ENCODE measurements at regions not wholly inside any gene's neighbourhood (a gene's known extent, or its start where the extent isn't known, plus 50 kb on each side); places are given as distances from the start of the nearest gene placed in this dataset.
A peak's percentile ranks its signal among the peaks of the same experiment; 100 is the strongest.

GRCh38 chr2:52934323-52934898 is 833.2 kb upstream of the CHAC2 start (continued):
- TF ChIP-seq ZBTB11 (CRISPR knock-in tag; IDR thresholded peaks at IDR 0.05), result no peak
- no peak for TF ChIP-seq HDGF (IDR thresholded peaks at IDR 0.05)
- no peak for TF ChIP-seq CHD4 (IDR thresholded peaks at IDR 0.05)
- TF ChIP-seq E2F8 (IDR thresholded peaks at IDR 0.05; ENCODE audit: low read depth, partially characterized antibody), result no peak
- TF ChIP-seq IKZF2 (IDR thresholded peaks at IDR 0.05), result peak; percentile 92 to 94
- no peak for TF ChIP-seq CBX3 (IDR thresholded peaks at IDR 0.05; ENCODE audit: borderline replicate concordance, low read depth)
- TF ChIP-seq ETV6 (conservative IDR thresholded peaks at IDR 0.05 in 1 of 2, IDR thresholded peaks at IDR 0.05 in 1 of 2; ENCODE audit: borderline replicate concordance in 1 of 2, low read depth in 1 of 2), result peak in 1 of 2 experiments; percentile 24; a peak in 1 of 4 replicates
- peak; percentile 76 for TF ChIP-seq NR2F1 (conservative IDR thresholded peaks at IDR 0.05)
- TF ChIP-seq RFX5 (IDR thresholded peaks at IDR 0.05; ENCODE audit: low read depth, low read length), result no peak
- no peak for TF ChIP-seq MYB (IDR thresholded peaks at IDR 0.05; ENCODE audit: borderline replicate concordance, low read depth, low read length)
- TF ChIP-seq ASH2L (IDR thresholded peaks at IDR 0.05; ENCODE audit: borderline replicate concordance, low read depth), result no peak
- TF ChIP-seq RB1 (IDR thresholded peaks at IDR 0.05; ENCODE audit: borderline replicate concordance), result no peak
- TF ChIP-seq ZZZ3 (IDR thresholded peaks at IDR 0.05; ENCODE audit: control insufficient read depth, insufficient read length, low read depth), result no peak
- TF ChIP-seq SMAD1 (IDR thresholded peaks at IDR 0.05; ENCODE audit: low read depth, partially characterized antibody), result no peak
- peak; percentile 78; the same call in 1 of the 2 replicates for TF ChIP-seq GABPA (IDR thresholded peaks at IDR 0.05; ENCODE audit: low read depth)
- peak; percentile 68; the same call in 1 of the 2 replicates for TF ChIP-seq PML (IDR thresholded peaks at IDR 0.05; ENCODE audit: low read length)
- TF ChIP-seq PAX8 (IDR thresholded peaks at IDR 0.05), result no peak
- TF ChIP-seq ZNF24 (IDR thresholded peaks at IDR 0.05), result peak; percentile 67
- peak; percentile 93 for TF ChIP-seq SPI1 (IDR thresholded peaks at IDR 0.05; ENCODE audit: borderline replicate concordance, insufficient read depth, low read depth, low read length)
- no peak for TF ChIP-seq SIN3A (IDR thresholded peaks at IDR 0.05; ENCODE audit: low read depth, low read length)
- TF ChIP-seq CREM (IDR thresholded peaks at IDR 0.05; ENCODE audit: low read depth), result peak; percentile 90
- no peak for TF ChIP-seq HCFC1 (IDR thresholded peaks at IDR 0.05; ENCODE audit: low read length)
- TF ChIP-seq KLF5 (IDR thresholded peaks at IDR 0.05; ENCODE audit: partially characterized antibody), result no peak
- TF ChIP-seq FOS (IDR thresholded peaks at IDR 0.05; ENCODE audit: borderline replicate concordance, extremely low read depth, insufficient read length), result no peak
- TF ChIP-seq CHD2 (IDR thresholded peaks at IDR 0.05; ENCODE audit: borderline replicate concordance, low read depth, low read length), result 0 out of 2 replicates have a peak, but pooled peaks have one; percentile 37
- TF ChIP-seq SP1 (IDR thresholded peaks at IDR 0.05; ENCODE audit: low read depth, low read length), result no peak
- peak; percentile 89 for TF ChIP-seq IRF4 (IDR thresholded peaks at IDR 0.05; ENCODE audit: low read depth, low read length)
- no peak for TF ChIP-seq ZNF622 (IDR thresholded peaks at IDR 0.05)
- no peak for TF ChIP-seq NBN (IDR thresholded peaks at IDR 0.05)
- no peak for TF ChIP-seq POLR2AphosphoS2 (IDR thresholded peaks at IDR 0.05; ENCODE audit: low read depth, low read length)
